ENCODE measurements at regions not wholly inside any gene's neighbourhood (a gene's known extent, or its start where the extent isn't known, plus 50 kb on each side); places are given as distances from the start of the nearest gene placed in this dataset.
"Not testable (repeated sequence)": the region's sequence is repeated elsewhere in the genome, so short reads cannot be mapped to it uniquely, and the experiment has no call there.

DNA sequence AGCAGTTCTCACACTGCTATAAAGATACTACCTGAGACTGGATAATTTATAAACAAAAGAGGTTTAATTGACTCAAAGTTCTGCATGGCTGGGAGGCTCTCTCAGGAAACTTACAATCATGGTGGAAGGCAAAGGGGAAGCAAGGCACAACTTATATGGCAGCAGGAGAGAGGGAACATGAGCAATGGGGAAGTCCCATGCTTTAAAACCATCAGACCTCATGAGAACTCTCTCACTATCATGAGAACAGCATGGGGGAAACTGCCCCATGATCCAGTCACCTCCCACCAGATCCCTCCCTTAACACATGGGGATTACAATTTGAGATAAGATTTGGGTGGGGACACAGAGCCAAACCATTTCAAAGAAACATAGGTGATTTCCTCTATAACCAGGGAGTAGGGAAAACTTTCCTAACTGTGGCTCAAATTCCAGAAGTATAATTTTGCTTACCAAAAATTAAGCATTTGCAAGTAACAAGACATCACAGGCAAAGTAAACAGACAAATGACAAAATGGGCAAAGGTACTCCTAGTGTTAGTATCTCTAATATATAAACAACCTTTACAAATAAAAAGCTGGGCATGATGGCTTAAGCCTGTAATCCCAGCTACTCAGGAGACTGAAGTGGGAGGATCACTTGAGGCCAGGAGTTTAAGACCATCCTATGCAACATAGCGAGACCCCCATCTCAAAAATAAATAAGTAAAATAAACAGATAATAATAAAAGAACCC, 88.0 kb downstream of the KBTBD2 start:
- H3K9me3 ChIP-seq (ENCODE audit: control insufficient read depth, insufficient read depth, low read length), result peaks cover 18% of the 10 kb centered on the region
- H3K36me3 ChIP-seq (ENCODE audit: control insufficient read depth, low read length), result no peaks in the 10 kb centered on the region
- H4K20me1 ChIP-seq (ENCODE audit: control insufficient read depth, insufficient read depth, low read depth, low read length), result no peaks in the 10 kb centered on the region
- no peaks in the 10 kb centered on the region for H3K79me2 ChIP-seq (ENCODE audit: control insufficient read depth, low read length)
- no peaks in the 10 kb centered on the region for H3K27me3 ChIP-seq (ENCODE audit: control insufficient read depth, low read length)
- no peak overlapping the region for H3K4me2 ChIP-seq (ENCODE audit: low read length)
- H3K9me2 ChIP-seq (replicated peaks; ENCODE audit: control insufficient read depth, low read length), result no peaks in the 10 kb centered on the region
- no peak overlapping the region for H3K4me3 ChIP-seq (ENCODE audit: low read length)
- TF ChIP-seq EZH2phosphoT487 (IDR thresholded peaks at IDR 0.05; ENCODE audit: borderline replicate concordance, low read length) (no peak), CTCF (IDR thresholded peaks at IDR 0.05; ENCODE audit: low read depth, low read length, poor library complexity, severe bottlenecking) (no peak)
- no peak overlapping the region for H3K27ac ChIP-seq (ENCODE audit: low read depth, low read length)
- H3K4me1 ChIP-seq (ENCODE audit: control insufficient read depth, low read length), result no peaks in the 10 kb centered on the region
- no peaks in the 10 kb centered on the region for H3F3A ChIP-seq (ENCODE audit: control insufficient read depth, insufficient read depth)

- no peak overlapping the region for H3K27ac ChIP-seq (ENCODE audit: low read depth, low read length)
- peaks cover 18% of the 10 kb centered on the region for H3K9me3 ChIP-seq (ENCODE audit: control insufficient read depth, insufficient read depth, low read length)
- no peaks in the 10 kb centered on the region for H3K36me3 ChIP-seq (ENCODE audit: control insufficient read depth, low read length)
- H3K27me3 ChIP-seq (ENCODE audit: control insufficient read depth, low read length), result no peaks in the 10 kb centered on the region
- H3K4me1 ChIP-seq (ENCODE audit: control insufficient read depth, low read length), result no peaks in the 10 kb centered on the region
- H4K20me1 ChIP-seq (ENCODE audit: control insufficient read depth, insufficient read depth, low read depth, low read length), result no peaks in the 10 kb centered on the region
- H3K9me2 ChIP-seq (replicated peaks; ENCODE audit: control insufficient read depth, low read length), result no peaks in the 10 kb centered on the region
- no peak overlapping the region for H3K4me2 ChIP-seq (ENCODE audit: low read length)
- no peaks in the 10 kb centered on the region for H3K79me2 ChIP-seq (ENCODE audit: control insufficient read depth, low read length)
- TF ChIP-seq EZH2phosphoT487 (IDR thresholded peaks at IDR 0.05; ENCODE audit: borderline replicate concordance, low read length) (no peak), CTCF (IDR thresholded peaks at IDR 0.05; ENCODE audit: low read depth, low read length, poor library complexity, severe bottlenecking) (no peak)
- no peaks in the 10 kb centered on the region for H3F3A ChIP-seq (ENCODE audit: control insufficient read depth, insufficient read depth)
- H3K4me3 ChIP-seq (ENCODE audit: low read length), result no peak overlapping the region
Measured at GRCh38 chr7:32802305-32802910, 89.2 kb downstream of the KBTBD2 start.

GRCh38 chr7:32793053-32793452, 98.5 kb downstream of the KBTBD2 start:
- H4K20me1 ChIP-seq (ENCODE audit: control insufficient read depth, insufficient read depth, low read depth, low read length); H3K27ac ChIP-seq (ENCODE audit: low read depth, low read length); H3K9me3 ChIP-seq (ENCODE audit: control insufficient read depth, insufficient read depth, low read length); H3K4me3 ChIP-seq (ENCODE audit: low read length); H3K27me3 ChIP-seq (ENCODE audit: control insufficient read depth, low read length); H3F3A ChIP-seq (ENCODE audit: control insufficient read depth, insufficient read depth); H3K4me2 ChIP-seq (ENCODE audit: low read length); H3K9me2 ChIP-seq (replicated peaks; ENCODE audit: control insufficient read depth, low read length); H3K4me1 ChIP-seq (ENCODE audit: control insufficient read depth, low read length); H3K79me2 ChIP-seq (ENCODE audit: control insufficient read depth, low read length); H3K36me3 ChIP-seq (ENCODE audit: control insufficient read depth, low read length): not testable (repeated sequence)

- not testable (repeated sequence) for H3K36me3 ChIP-seq (ENCODE audit: control insufficient read depth, low read length); H3K9me2 ChIP-seq (replicated peaks; ENCODE audit: control insufficient read depth, low read length); H3K4me1 ChIP-seq (ENCODE audit: control insufficient read depth, low read length); H3F3A ChIP-seq (ENCODE audit: control insufficient read depth, insufficient read depth); H3K27me3 ChIP-seq (ENCODE audit: control insufficient read depth, low read length); H3K9me3 ChIP-seq (ENCODE audit: control insufficient read depth, insufficient read depth, low read length); H3K4me2 ChIP-seq (ENCODE audit: low read length); H4K20me1 ChIP-seq (ENCODE audit: control insufficient read depth, insufficient read depth, low read depth, low read length); H3K27ac ChIP-seq (ENCODE audit: low read depth, low read length); H3K79me2 ChIP-seq (ENCODE audit: control insufficient read depth, low read length); H3K4me3 ChIP-seq (ENCODE audit: low read length)
Measured at GRCh38 chr7:32790766-32791430, 100.7 kb downstream of the KBTBD2 start.

- not testable (repeated sequence) for H3K4me2 ChIP-seq (ENCODE audit: low read length); H3K36me3 ChIP-seq (ENCODE audit: control insufficient read depth, low read length); H3K4me1 ChIP-seq (ENCODE audit: control insufficient read depth, low read length); H3K9me2 ChIP-seq (replicated peaks; ENCODE audit: control insufficient read depth, low read length); H3K27me3 ChIP-seq (ENCODE audit: control insufficient read depth, low read length); H3K9me3 ChIP-seq (ENCODE audit: control insufficient read depth, insufficient read depth, low read length); H3K4me3 ChIP-seq (ENCODE audit: low read length); H3F3A ChIP-seq (ENCODE audit: control insufficient read depth, insufficient read depth); H3K27ac ChIP-seq (ENCODE audit: low read depth, low read length); H3K79me2 ChIP-seq (ENCODE audit: control insufficient read depth, low read length); H4K20me1 ChIP-seq (ENCODE audit: control insufficient read depth, insufficient read depth, low read depth, low read length)
Measured at GRCh38 chr7:32789266-32789665, 102.3 kb downstream of the KBTBD2 start.

GRCh38 chr7:32788174-32788573, 103.4 kb downstream of the KBTBD2 start:
- H3F3A ChIP-seq (ENCODE audit: control insufficient read depth, insufficient read depth); H3K9me3 ChIP-seq (ENCODE audit: control insufficient read depth, insufficient read depth, low read length); H3K36me3 ChIP-seq (ENCODE audit: control insufficient read depth, low read length); H3K4me3 ChIP-seq (ENCODE audit: low read length); H3K4me1 ChIP-seq (ENCODE audit: control insufficient read depth, low read length); H3K4me2 ChIP-seq (ENCODE audit: low read length); H4K20me1 ChIP-seq (ENCODE audit: control insufficient read depth, insufficient read depth, low read depth, low read length); H3K79me2 ChIP-seq (ENCODE audit: control insufficient read depth, low read length); H3K27ac ChIP-seq (ENCODE audit: low read depth, low read length); H3K27me3 ChIP-seq (ENCODE audit: control insufficient read depth, low read length); H3K9me2 ChIP-seq (replicated peaks; ENCODE audit: control insufficient read depth, low read length): not testable (repeated sequence)
